Epithelial cell of prostate (primary cell): ENCODE measurements at regions not wholly inside any gene's neighbourhood (a gene's known extent, or its start where the extent isn't known, plus 50 kb on each side); places are given as distances from the start of the nearest gene placed in this dataset.
A peak's percentile ranks its signal among the peaks of the same experiment; 100 is the strongest.

Source experiments
- DNase-seq: peaks from one replicate; pipeline ENCODE4 v3.0.0-alpha.2; 2011; ENCODE audit warnings: low read depth, low spot score
- H3K27ac ChIP-seq: fragments of 450-650 bp; 2 replicates; pipeline ENCODE4 v1.5.1; 2017; ENCODE audit warnings: mild to moderate bottlenecking

- no peak for DNase-seq
- no peak overlapping the region for H3K27ac ChIP-seq
Measured at GRCh38 chr5:134063188-134063820, 51.2 kb upstream of the TCF7 start.

- H3K27ac ChIP-seq = peak overlapping the region; percentile 85
Measured at GRCh38 chr5:134059758-134060495, 54.6 kb upstream of the TCF7 start.

GRCh38 chr5:134055015-134055414 lies 50.2 kb upstream of the VDAC1 start:
- no peak overlapping the region for H3K27ac ChIP-seq
- no peak for DNase-seq

More at GRCh38 chr5:134059758-134060495, 54.6 kb upstream of the TCF7 start:
- DNase-seq = no peak
